ENCODE measurements at regions not wholly inside any gene's neighbourhood (a gene's known extent, or its start where the extent isn't known, plus 50 kb on each side); places are given as distances from the start of the nearest gene placed in this dataset.

DNA sequence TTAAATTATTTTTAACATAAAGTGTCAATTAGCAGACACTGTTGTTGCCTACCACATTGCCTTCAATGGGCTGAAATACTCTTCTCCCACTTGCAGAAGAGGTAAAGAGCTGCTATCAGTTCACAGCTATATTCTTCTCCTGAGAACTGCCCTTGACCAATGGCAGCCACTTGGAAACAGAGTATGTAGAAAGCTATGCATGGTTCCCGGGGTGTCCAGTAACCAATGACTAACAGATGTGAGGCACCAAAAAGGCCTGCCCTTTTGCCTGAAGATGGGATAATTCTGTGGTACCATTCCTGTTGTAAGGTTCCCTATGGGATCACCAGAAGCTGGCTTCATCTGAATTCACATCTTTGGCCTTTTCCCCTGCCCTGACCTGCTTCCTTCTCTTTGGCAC lies 181.4 kb upstream of the MAP3K1 start:
- TF ChIP-seq, protein P1, sequence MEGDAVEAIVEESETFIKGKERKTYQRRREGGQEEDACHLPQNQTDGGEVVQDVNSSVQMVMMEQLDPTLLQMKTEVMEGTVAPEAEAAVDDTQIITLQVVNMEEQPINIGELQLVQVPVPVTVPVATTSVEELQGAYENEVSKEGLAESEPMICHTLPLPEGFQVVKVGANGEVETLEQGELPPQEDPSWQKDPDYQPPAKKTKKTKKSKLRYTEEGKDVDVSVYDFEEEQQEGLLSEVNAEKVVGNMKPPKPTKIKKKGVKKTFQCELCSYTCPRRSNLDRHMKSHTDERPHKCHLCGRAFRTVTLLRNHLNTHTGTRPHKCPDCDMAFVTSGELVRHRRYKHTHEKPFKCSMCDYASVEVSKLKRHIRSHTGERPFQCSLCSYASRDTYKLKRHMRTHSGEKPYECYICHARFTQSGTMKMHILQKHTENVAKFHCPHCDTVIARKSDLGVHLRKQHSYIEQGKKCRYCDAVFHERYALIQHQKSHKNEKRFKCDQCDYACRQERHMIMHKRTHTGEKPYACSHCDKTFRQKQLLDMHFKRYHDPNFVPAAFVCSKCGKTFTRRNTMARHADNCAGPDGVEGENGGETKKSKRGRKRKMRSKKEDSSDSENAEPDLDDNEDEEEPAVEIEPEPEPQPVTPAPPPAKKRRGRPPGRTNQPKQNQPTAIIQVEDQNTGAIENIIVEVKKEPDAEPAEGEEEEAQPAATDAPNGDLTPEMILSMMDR (IDR thresholded peaks at IDR 0.05): no peak
- TF ChIP-seq POLR2AphosphoS5 (IDR thresholded peaks at IDR 0.05) (no peak), POLR2A (IDR thresholded peaks at IDR 0.05) (no peak), EP300 (IDR thresholded peaks at IDR 0.05) (no peak)

Data from stomach (tissue), 4 donors.